ENCODE measurements at regions not wholly inside any gene's neighbourhood (a gene's known extent, or its start where the extent isn't known, plus 50 kb on each side); places are given as distances from the start of the nearest gene placed in this dataset.

GRCh38 chr9:108766626-108767161 lies 89.1 kb downstream of the ACTL7B start:
- TF ChIP-seq CTCF (IDR thresholded peaks at IDR 0.05; ENCODE audit: low read length) (no peak), EZH2 (IDR thresholded peaks at IDR 0.05; ENCODE audit: borderline replicate concordance, low read length) (no peak)

Measured in OCI-LY1 (cell line).